ENCODE measurements at regions not wholly inside any gene's neighbourhood (a gene's known extent, or its start where the extent isn't known, plus 50 kb on each side); places are given as distances from the start of the nearest gene placed in this dataset.

- no peak for TF ChIP-seq CTCF (IDR thresholded peaks at IDR 0.05; ENCODE audit: extremely low read depth, missing control alignments)
Measured at GRCh38 chr3:55341502-55342031, 145.5 kb downstream of the WNT5A start.

GRCh38 chr3:55339819-55340218 lies 147.3 kb downstream of the WNT5A start:
- no peak for TF ChIP-seq CTCF (IDR thresholded peaks at IDR 0.05; ENCODE audit: extremely low read depth, missing control alignments)
- DNase-seq (ENCODE audit: low spot score) = no peak

More at GRCh38 chr3:55341502-55342031, 145.5 kb downstream of the WNT5A start:
- no peak for DNase-seq (ENCODE audit: low spot score)

- TF ChIP-seq CTCF (IDR thresholded peaks at IDR 0.05; ENCODE audit: extremely low read depth, missing control alignments) = no peak
- DNase-seq (ENCODE audit: low spot score) = no peak
Measured at GRCh38 chr3:55339390-55339789, 147.7 kb downstream of the WNT5A start.

DNA sequence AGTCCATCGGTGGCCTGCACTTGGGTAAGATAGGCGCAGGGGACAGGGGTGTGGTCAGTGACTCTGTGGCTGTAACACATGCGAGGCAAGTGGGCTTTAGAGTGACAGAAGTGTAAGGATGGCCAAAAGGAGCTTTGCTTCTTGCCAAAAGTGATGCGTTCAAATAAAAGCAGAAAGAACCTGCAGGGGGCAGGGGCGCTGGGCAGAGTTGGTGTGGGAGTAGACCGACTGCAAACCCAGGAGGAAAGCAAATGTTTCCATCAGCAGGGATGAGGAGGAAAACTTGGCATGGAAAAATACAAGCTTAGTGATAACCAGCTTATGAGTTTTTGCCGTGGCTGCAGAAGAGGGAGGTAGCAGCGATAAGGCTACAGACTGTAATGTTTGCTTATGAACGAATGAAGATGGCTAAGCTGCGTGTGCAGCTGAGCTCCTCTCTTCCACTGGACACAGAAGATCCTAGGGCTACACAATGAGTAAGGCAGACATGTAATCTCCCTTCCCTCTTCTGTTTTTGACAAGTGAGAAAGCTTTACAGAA lies 149.4 kb downstream of the WNT5A start:
- DNase-seq (ENCODE audit: low spot score) = no peak
- TF ChIP-seq CTCF (IDR thresholded peaks at IDR 0.05; ENCODE audit: extremely low read depth, missing control alignments) = no peak

GRCh38 chr3:55333923-55334322 lies 153.2 kb downstream of the WNT5A start:
- DNase-seq (ENCODE audit: low spot score) = no peak
- TF ChIP-seq CTCF (IDR thresholded peaks at IDR 0.05; ENCODE audit: extremely low read depth, missing control alignments) = no peak

GRCh38 chr3:55333046-55333445 lies 154.1 kb downstream of the WNT5A start:
- TF ChIP-seq CTCF (IDR thresholded peaks at IDR 0.05; ENCODE audit: extremely low read depth, missing control alignments) = no peak
- no peak for DNase-seq (ENCODE audit: low spot score)

DNA sequence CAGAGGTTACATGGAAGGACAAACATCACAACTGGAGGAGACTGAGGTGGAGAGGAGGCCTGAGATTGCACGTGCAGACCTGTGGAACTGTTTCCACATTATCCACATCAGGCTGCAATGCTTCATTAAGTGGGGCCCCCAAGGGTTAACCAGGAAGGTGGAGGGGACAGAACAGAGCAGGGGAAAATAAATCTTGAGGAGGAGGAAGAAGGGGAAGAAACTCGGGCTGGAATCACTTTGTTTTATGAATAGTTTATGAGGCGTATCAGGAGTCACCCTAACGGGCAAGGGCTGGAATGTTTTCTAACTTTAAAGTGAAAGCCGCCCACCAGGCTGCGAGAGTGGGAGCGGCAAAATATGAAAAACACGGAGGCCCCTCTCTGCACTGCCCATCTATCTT lies 154.9 kb downstream of the WNT5A start:
- no peak for DNase-seq (ENCODE audit: low spot score)
- TF ChIP-seq CTCF (IDR thresholded peaks at IDR 0.05; ENCODE audit: extremely low read depth, missing control alignments) = no peak

All from GM20000 (cell line).